HG02870 (cell line): ENCODE measurements at regions not wholly inside any gene's neighbourhood (a gene's known extent, or its start where the extent isn't known, plus 50 kb on each side); places are given as distances from the start of the nearest gene placed in this dataset.

Experiments
- ATAC-seq: cut with Tn5 transposase; IDR thresholded peaks from one replicate; pipeline ENCODE4 v1.9.1; 2021; ENCODE audit warnings: mild to moderate bottlenecking, moderate library complexity; ENCODE audit not compliant: unreplicated experiment

DNA sequence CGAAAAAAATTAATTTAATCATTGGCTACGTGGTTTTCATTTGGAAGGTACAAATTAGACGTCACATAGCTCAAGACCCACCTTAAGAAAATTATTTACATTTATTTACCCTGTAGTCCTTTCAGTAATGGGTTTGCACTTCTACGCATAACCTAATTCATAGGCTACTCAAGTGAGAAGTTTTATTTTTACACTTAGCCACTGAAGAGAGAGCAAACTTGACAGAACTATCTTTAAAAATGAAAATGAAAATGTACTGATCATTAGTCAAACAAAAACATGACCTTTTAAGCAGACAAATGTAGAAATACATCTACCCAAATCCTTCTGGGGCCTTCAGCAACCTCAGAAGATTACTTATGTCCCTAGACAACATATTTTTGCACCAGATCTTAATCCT, 269.4 kb upstream of the TTC14 start:
- ATAC-seq = peak; percentile 61

DNA sequence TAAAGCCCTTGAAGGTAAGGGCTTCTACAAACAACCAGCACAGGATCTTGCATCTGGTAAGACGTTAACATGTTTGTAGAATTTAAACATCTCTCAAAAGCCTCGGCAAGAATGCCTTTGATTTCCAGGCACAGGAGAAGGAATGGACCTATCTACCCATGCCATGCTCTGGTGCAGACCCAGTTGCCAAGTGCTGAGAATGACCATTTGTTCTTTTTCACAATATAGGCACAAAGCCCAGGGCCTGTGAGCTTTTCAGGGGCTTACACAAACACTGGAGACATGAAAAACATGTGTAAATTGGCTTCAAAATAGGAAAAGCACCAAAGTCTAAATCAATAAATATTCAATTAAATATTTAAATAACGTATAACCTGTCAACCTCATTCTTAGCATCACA, 266.9 kb upstream of the TTC14 start:
- ATAC-seq = no peak

DNA sequence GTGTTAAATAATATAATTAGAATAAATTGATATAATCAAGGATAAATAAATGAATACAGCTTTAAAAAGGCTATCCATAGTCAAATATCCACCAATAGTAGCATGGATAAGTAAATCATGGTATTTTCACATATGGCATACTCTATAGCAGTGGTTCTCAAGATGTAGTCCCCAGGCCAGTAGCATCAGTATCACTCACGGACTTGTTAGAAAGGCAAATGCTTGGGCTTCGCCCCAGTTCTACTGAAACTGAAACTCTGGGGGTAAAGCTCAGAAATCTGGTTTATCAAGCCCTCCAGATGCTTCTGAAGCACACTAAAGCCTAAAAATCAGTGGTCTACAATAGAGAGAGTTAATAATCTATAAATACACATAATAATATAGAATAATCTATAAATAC, 261.6 kb upstream of the TTC14 start:
- no peak for ATAC-seq

DNA sequence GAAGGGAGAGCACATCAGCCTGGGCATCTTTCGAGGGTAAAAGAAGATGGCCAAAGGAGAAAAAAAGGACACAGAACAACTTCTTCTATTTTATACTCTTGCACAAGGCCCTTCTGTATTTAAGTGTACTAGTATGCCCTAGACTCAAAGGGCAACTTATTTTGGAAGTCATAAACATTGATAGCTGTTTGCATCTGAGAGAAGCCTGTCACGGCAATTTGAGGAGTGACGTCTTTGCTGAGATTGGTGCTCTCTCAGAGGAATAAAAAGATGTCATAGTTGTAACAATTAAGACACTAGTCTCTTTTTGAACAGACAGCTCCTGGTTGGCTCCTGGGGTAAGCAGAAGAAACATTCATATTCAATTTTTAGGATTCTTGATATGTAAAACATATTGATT, 260.4 kb upstream of the TTC14 start:
- ATAC-seq = no peak

DNA sequence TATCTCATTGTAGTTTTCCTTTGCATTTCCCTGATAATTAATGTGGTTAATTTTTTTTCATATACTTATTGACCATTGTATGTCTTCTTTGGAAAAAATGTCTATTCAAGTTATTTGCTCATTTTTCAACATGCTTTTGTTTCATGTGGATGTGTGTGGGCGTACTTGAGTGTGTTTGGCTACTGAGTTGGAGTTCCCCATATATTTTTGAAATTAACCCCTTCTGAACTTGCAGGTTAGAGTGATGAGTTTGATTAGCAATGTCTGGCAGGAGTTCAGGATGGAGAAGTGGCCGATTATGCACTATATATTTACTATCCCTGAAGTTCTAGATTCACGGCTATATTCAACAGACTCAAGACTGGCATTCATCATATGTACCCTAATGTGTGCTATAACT, 250.4 kb upstream of the TTC14 start:
- no peak for ATAC-seq

DNA sequence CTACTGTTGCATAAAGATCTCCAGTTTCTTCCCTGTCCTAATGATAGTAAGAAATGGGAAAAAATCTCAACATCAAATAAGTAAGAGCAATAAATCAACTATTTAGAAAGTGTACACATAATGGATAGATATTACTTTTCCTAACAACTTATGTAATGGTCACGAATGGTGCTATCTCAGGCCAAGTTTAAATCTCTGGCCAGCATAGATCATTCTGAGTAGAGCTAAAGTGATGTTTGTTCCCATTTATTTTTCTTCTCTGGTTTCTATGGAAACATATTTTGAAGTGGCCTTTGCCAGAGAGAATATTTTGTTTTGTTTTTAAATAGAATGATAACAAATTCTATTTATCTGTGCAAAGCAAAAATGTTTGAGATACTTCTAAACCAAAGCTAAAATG, 249.7 kb upstream of the TTC14 start:
- no peak for ATAC-seq

DNA sequence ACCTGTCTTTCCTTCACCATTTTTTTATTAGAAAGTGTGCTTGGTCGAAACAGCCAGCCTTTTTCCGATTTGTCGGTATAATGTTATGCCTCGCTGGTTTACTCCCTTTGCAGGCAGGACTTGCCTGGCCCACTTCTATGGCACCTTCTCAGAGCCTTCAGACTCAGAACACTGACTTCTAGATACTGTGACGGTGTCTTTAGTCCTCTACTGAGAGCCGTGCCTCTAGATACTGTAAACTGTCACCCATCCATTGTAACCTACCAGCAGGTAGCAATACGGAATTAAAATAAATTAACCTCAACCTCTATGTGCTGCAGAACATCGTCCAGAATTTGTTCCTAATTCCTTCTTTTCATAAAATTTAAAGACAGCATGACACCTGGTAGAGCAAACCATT, 247.7 kb upstream of the TTC14 start:
- no peak for ATAC-seq

DNA sequence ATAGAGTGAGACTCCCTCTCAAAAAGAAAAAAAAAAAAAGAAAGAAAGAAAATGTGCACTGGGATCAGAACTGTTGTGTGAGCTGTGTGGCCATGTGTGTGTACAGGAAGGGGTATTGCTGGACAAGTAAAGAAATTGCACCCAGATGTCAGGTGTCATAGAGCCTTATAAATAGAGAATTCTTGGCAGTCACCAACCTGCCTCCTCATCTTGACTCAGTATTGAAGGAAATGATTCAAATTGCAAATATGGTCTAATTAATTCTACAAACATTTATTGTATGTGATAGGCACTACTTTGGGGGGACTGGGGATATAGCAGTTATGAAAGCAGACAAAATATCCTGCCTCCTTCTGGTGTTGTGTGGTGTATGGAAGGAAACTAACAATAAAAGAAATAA, 243.8 kb upstream of the TTC14 start:
- ATAC-seq = no peak

DNA sequence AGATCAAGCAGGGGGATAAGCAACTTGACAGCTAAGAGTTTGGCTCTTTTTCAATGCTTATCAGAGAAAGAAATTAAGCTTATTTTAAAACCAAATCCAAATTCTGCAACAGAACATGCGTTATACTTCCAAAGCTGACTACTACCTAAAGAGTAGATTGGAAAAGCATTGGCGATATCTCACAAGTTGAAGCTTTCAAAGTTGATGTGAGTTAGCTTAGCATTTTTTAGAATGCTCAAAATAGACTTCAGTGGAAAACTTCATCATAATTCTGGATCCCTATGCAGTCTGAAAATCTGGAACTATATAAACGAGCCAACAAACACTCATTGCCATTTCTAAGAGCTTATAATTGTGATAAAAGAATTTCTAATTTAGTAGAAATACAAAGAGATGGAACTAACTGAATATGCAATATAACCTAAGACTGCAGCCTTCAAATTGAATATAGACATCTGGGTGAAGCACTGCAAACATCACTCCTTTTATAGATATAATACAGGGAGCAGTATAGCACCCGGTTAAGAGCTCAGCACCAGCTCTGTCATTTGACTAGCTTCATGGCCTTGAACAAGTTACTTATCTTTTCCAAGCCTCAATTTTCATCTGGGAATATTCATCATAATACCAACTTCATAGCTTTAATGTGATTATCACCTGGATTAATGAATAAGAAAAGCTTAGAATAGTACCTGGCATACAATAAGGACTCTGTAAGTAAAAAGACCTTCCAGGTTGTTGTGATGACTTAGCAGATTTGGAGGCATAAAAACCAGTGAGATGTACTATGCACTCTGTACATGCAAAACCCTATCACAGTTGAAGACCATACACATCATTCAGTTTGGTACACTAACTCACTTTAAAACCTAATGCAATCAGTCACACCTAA, 242.7 kb upstream of the TTC14 start:
- ATAC-seq = no peak

DNA sequence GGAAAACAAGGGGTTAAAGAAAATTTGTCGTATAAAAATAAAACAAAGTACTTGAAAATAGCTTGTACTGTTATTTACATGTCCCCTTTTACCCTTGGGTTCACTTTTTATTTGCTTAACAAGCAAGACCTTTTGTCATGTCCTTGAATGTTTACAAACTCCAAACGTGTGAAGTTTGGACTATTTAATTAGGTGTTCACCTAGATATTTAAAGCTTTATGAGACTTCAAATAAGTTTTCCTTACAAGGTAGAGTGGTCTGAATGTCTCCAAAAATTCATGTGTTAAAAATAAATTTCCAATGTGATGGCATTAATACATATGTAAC, 242.0 kb upstream of the TTC14 start:
- no peak for ATAC-seq

DNA sequence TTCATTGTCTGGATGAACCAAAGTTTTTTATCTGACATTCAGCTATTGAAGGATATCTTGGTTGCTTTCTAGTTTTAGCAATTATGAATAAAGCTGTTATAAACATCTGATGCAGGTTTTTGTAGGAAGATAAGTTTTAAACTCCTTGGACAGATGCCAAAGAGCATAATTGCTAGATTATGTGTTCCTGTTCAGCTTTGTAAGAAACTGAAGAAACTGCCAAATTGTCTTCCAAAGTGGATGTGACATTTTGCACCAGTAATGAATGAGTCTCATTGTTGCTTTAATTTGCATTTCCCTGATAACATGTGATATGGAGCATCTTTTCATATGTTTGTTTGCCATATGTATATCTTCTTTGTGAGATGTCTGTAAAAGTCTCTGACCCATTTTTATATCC, 239.9 kb upstream of the TTC14 start:
- no peak for ATAC-seq

DNA sequence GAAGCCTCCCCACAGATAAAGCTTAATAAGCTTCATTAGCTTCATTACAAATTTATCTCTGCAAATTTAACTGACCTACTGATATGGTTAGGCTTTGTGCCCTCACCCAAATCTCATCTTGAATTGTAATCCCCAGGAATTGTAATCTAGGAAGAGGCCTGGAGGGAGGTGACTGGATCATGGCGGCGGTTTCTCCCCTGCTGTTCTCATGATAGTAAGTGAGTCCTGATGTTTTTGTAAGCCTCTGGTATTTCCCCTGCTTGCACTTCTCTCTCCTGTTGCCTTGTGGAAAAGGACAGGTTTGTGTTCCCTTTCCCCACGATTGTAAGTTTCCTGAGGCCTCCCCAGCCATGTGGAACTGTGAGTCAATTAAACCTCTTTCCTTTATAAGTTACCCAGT, 226.1 kb upstream of the TTC14 start:
- ATAC-seq = no peak

DNA sequence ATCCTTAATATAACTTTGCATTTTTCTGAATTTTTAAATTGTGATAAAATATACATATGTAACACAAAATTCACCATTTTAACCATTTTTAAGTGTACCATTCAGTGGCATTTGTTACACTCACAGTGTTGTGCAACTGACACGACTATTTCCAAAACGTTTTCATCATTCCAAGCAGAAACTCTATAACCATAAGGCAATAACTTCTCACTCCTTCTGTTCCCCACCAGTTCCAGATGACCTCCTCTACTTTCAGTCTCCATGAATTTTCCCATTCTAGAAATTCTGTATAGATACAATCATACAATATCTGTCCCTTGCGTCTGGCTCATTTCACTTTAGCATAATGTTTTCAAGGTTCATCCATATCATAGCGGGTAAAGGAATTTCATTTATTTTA, 223.5 kb upstream of the TTC14 start:
- no peak for ATAC-seq

DNA sequence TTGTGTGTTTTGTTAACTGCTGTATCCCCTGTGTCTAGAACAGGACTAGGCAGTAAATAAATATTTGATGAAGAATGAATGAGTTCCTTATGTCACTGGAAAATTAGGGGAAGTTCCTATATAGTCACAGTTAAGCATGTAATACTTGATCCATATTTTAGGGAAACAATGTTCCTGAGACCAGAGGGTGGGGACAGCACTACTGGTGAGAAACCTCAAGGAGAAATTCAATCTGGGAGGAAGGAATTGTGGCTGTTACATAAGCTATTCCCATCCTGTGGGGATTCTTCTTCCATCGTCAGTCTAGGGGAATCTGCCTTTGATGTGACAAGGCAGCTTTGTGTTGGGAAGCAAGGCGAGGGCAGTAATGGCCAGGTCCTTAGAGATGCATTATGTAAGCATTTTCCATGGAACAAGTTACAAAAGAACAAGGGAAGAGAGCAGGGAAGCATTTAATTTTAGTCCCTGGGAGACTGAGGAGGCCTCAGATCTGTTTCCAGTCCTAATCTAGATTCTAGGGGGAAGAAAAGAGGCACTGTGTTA, 219.3 kb upstream of the TTC14 start:
- ATAC-seq = no peak

DNA sequence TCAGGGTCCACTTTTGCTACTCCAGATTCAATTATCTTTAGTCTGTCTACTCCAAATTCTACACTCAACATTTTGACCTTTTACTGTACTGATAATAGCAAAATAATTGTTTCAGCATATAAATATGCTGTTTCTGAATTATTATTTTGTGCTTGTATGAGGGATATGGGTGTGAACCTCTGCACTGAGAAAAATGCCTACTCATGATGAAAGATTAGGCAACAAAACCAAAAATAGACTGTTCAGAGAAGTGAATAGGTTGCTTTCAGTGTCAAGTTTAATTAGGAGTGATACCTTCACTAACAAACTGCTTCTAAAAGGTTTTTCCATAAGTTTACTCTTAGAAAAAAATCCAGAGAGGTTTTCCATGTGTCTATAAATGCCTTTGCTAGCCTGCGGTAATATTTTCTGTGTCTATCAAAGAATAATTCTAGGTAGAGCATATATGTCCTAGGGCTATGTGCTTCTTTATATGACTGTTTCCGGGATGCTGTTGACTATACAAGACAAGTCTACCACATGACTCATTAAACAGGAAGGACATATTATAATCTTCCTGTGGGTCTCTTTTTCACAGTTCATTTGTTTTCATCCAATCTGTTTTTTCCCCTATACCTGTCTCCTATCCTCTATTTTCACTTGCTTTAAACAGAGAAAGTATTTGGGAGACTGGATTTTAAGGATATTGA, 218.5 kb upstream of the TTC14 start:
- no peak for ATAC-seq

DNA sequence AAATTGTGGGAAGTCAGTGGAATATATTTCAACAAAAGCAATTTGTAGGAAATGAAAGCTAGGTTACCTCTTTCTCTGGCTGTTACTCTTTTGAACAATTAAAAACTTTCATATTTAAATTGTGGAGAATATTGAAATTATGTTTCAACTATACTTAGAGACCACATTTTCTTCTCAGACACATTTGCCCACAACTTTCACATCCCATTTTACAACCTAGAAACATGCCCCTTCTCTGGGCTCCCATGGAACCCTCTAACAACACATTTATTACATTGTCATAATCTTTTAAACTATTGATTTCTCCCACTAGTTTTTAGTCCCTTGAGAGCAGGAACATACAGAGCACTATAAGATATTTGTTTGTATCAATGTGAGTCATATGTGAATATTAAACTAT, 211.7 kb upstream of the TTC14 start:
- no peak for ATAC-seq

DNA sequence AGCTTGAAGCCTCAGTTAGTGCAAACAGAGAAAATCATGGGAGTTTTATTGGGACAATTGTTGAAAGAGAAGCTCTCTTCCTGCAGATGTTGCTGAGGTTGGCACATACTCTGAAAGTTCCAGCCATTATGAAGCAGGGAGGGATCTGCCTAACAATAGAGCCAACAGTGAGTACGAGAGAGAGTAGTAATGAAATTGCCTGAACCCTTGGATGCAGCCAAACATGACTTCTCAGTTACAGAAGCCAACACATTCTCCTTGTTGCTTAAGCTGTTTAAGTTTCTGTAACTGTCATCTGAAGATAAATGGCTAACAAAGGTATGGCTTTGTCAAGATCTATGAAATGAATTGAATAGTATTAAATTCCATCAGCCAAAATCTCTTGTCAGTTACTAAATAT, 211.0 kb upstream of the TTC14 start:
- no peak for ATAC-seq

DNA sequence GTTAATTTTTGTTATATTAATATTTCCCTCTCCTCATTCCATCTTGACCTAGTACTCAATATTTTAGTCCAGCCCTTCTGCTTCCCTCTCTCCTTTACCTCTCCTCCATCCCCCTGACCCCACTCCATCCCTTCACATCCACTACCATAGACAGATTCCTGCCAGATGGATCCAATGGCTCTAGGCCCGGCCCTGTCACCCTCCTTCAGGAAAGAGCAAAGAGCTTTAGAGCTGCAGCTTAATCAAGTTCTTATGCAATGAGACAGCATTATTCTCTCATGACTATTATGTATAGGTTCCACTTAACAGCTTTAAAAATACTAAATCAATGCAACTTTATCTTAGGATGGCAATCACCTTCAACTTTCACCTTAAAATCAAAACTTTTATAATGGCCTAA, 200.7 kb upstream of the TTC14 start:
- no peak for ATAC-seq

DNA sequence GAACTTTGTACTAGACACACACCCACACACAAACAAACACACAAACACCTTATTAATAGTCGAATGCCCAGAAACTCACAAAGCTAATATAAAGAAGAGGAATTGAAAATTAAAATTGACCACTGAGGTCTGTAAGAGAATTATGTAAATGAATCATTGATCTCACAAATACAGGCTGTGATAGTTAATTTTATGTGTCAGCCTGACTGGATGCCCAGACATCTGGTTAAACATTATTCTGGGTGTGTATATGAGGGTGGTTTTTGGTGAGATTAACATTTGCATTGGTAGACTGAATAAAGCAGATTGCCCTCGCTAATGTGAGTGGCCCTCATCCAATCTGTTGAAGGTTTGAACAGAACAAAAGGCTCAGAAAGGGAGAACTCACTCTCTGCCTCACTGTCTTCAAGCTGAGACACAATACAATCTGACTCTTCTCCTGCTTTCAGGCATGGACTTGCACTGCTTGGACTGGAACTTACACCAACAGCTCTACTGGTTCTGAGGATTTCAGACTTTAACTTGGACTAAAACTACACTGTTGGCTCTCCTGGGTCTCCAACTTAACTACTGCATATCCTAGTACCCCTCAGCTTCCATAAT, 199.4 kb upstream of the TTC14 start:
- ATAC-seq = no peak

DNA sequence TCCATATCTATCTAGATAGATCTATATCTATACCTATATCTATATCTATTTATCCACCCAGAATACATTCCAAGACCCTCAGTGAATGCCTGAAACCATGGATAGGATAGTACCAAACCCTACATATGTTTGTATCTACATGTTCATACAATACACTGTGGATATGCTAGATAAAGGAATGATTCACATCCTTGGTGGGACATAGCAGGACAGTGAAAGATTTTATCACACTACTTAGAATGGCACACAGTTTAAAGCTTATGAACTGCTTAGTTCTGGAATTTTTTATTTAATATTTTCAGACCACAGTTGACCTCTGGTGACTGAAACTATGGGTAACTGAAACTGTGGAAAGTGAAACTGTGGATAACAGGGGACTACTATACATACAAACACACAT, 198.8 kb upstream of the TTC14 start:
- no peak for ATAC-seq

DNA sequence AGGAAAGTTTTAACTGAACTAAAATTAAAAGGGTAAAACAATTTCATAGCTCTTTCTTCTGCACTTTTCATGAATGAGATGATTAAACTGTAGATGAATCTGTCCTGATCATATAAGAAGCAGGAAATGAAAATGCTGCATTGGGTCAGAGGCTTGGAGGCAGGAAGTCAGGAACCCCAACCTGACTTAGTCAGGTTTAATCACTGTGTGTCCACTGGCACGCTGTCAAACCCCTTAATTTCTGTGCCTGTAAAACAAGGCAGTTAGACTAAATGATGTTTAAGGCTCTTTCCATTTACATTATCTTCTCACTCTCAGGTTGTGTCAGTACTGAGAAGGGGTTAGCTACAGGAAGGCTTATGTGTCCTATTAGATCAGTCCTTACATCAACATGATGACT, 193.3 kb upstream of the TTC14 start:
- no peak for ATAC-seq

DNA sequence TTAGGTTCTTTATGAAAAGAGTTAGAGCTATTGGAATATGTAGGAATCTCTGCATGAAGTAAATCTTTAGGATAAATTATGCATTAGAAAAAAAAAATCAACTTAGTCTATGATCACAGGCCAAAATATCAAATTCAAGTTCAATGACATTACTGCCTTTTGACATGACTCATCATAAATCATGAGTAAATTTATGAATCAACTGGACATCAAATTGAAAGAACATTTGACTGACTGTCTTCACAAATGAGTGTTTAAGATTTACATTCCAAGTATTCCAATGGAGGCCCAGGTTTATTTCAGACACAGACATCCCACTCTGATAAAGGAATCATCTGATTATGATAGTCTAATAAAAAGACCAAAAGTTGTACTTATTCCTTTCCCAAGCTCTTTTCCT, 192.8 kb upstream of the TTC14 start:
- no peak for ATAC-seq
